Mesothelial cell of epicardium (in vitro differentiated cells): ENCODE measurements at regions not wholly inside any gene's neighbourhood (a gene's known extent, or its start where the extent isn't known, plus 50 kb on each side); places are given as distances from the start of the nearest gene placed in this dataset.

Experiments used
- DNase-seq, 2 experiments: peaks; one replicate each; pipeline ENCODE4 v3.0.0; 2021; ENCODE audit warnings: low spot score in 2 of 2; ENCODE audit not compliant: unreplicated experiment in 2 of 2
- H3K27ac Mint-ChIP-seq: 2 replicates; pipeline ENCODE4 v1.8.0; 2021; ENCODE audit warnings: mixed read lengths
- H3K27me3 Mint-ChIP-seq: 2 replicates; pipeline ENCODE4 v1.8.0; 2021; ENCODE audit warnings: low read depth, mixed read lengths
- H3K36me3 Mint-ChIP-seq: 2 replicates; pipeline ENCODE4 v1.8.0; 2021; ENCODE audit warnings: mixed read lengths
- H3K4me1 Mint-ChIP-seq: 2 replicates; pipeline ENCODE4 v1.8.0; 2021; ENCODE audit warnings: mixed read lengths
- H3K4me3 Mint-ChIP-seq: 2 replicates; pipeline ENCODE4 v1.8.0; 2021; ENCODE audit warnings: mild to moderate bottlenecking, moderate library complexity, mixed read lengths
- H3K9me3 Mint-ChIP-seq: 2 replicates; pipeline ENCODE4 v1.8.0; 2021; ENCODE audit warnings: mixed read lengths
- CTCF ChIP-seq: fragments of 200-600 bp; sonication (generic); IDR thresholded peaks from one replicate; pipeline ENCODE4 v1.5.0; 2021; ENCODE audit warnings: antibody characterized with exemption; ENCODE audit not compliant: unreplicated experiment

GRCh38 chr5:175261526-175261925 is 182.5 kb downstream of the DRD1 start:
- TF ChIP-seq CTCF, result no peak
- Mint-ChIP-seq H3K4me1 (peaks cover 9% of the 10 kb centered on the region), H3K27ac (no peak overlapping the region), H3K4me3 (no peak overlapping the region), H3K27me3 (no peaks in the 10 kb centered on the region), H3K9me3 (peaks cover 10% of the 10 kb centered on the region), H3K36me3 (no peaks in the 10 kb centered on the region)
- no peak for DNase-seq

GRCh38 chr5:175261037-175261436 is 182.9 kb downstream of the DRD1 start:
- no peak overlapping the region for H3K27ac Mint-ChIP-seq
- H3K36me3 Mint-ChIP-seq, result no peaks in the 10 kb centered on the region
- H3K4me1 Mint-ChIP-seq, result peaks cover 9% of the 10 kb centered on the region
- peaks cover 10% of the 10 kb centered on the region for H3K9me3 Mint-ChIP-seq
- DNase-seq, result no peak
- TF ChIP-seq CTCF, result no peak
- H3K27me3 Mint-ChIP-seq, result no peaks in the 10 kb centered on the region
- no peak overlapping the region for H3K4me3 Mint-ChIP-seq

- H3K4me1 Mint-ChIP-seq, result peaks cover 9% of the 10 kb centered on the region
- no peaks in the 10 kb centered on the region for H3K36me3 Mint-ChIP-seq
- H3K4me3 Mint-ChIP-seq, result no peak overlapping the region
- H3K27me3 Mint-ChIP-seq, result peaks cover 9% of the 10 kb centered on the region
- no peak for TF ChIP-seq CTCF
- peaks cover 6% of the 10 kb centered on the region for H3K9me3 Mint-ChIP-seq
- no peak overlapping the region for H3K27ac Mint-ChIP-seq
- no peak for DNase-seq
Observed at GRCh38 chr5:175257847-175258194, 186.2 kb downstream of the DRD1 start.

GRCh38 chr5:175257128-175257846 is 186.7 kb downstream of the DRD1 start:
- H3K36me3 Mint-ChIP-seq, result no peaks in the 10 kb centered on the region
- peaks cover 9% of the 10 kb centered on the region for H3K4me1 Mint-ChIP-seq
- no peak for TF ChIP-seq CTCF
- no peak overlapping the region for H3K27ac Mint-ChIP-seq
- no peak overlapping the region for H3K4me3 Mint-ChIP-seq
- no peak for DNase-seq
- H3K9me3 Mint-ChIP-seq, result peaks cover 3% of the 10 kb centered on the region
- H3K27me3 Mint-ChIP-seq, result peaks cover 12% of the 10 kb centered on the region

GRCh38 chr5:175254155-175254554 is 189.8 kb downstream of the DRD1 start:
- no peak for TF ChIP-seq CTCF
- no peaks in the 10 kb centered on the region for H3K9me3 Mint-ChIP-seq
- H3K27ac Mint-ChIP-seq, result no peak overlapping the region
- peaks cover 24% of the 10 kb centered on the region for H3K27me3 Mint-ChIP-seq
- no peak overlapping the region for H3K4me3 Mint-ChIP-seq
- H3K4me1 Mint-ChIP-seq, result no peaks in the 10 kb centered on the region
- no peak for DNase-seq
- no peaks in the 10 kb centered on the region for H3K36me3 Mint-ChIP-seq

GRCh38 chr5:175253597-175253996 is 190.4 kb downstream of the DRD1 start:
- no peaks in the 10 kb centered on the region for H3K36me3 Mint-ChIP-seq
- no peaks in the 10 kb centered on the region for H3K9me3 Mint-ChIP-seq
- H3K27ac Mint-ChIP-seq, result no peak overlapping the region
- no peak overlapping the region for H3K4me3 Mint-ChIP-seq
- H3K27me3 Mint-ChIP-seq, result peaks cover 28% of the 10 kb centered on the region
- no peak for DNase-seq
- H3K4me1 Mint-ChIP-seq, result no peaks in the 10 kb centered on the region
- no peak for TF ChIP-seq CTCF
